ENCODE measurements at regions not wholly inside any gene's neighbourhood (a gene's known extent, or its start where the extent isn't known, plus 50 kb on each side); places are given as distances from the start of the nearest gene placed in this dataset.
A peak's percentile ranks its signal among the peaks of the same experiment; 100 is the strongest.
"Not testable (repeated sequence)": the region's sequence is repeated elsewhere in the genome, so short reads cannot be mapped to it uniquely, and the experiment has no call there.

DNA sequence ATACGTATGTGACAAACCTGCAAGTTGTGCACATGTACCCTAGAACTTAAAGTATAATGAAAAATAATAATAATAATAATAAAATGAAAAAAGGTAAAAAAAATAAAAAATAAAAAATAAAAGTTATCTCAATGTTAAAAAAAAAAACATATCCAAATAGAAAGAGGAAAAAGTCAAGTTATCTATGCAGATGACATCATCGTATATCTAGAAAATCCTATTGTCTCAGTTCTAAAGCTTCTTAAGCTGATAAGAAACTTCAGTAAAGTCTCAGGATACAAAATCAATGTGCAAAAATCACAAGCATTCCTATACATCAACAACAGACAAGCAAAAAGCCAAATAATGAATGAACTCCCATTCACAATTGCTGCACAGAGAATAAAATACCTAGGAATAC is 466.6 kb upstream of the PHF14 start:
- no peak for DNase-seq

DNA sequence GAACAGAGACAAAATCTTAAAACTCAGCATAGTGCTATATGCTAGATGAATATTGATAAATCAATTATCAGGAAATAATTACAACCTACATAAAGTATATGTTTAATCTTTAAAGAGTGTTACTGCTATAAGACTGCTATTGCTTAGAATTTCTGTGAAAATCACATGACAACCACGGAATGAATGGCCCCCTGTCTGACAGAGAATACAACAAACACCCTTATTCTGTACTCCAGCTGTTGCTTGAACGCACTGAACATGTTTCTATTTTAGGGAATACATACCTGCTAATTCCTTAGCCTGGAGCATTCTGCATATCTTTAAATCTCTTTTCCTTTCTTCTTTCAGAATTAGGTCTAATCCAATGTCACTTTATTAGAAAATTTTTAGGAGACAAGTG is 452.4 kb upstream of the PHF14 start:
- no peak for DNase-seq

DNA sequence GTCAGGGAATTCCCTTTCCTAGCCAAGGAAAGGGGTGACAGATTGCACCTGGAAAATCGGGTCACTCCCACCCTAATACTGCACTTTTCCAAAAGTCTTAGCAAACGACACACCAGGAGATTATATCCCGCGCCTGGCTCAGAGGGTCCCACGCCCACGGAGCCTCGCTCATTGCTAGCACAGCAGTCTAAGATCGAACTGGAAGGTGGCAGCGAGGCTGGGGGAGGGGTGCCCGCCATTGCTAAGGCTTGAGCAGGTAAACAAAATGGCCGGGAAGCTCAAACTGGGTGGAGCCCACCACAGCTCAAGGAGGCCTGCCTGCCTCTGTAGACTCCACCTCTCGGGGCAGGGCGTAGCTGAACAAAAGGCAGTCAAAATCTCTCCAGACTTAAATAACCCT is 440.2 kb upstream of the PHF14 start:
- DNase-seq, result not testable (repeated sequence)

DNA sequence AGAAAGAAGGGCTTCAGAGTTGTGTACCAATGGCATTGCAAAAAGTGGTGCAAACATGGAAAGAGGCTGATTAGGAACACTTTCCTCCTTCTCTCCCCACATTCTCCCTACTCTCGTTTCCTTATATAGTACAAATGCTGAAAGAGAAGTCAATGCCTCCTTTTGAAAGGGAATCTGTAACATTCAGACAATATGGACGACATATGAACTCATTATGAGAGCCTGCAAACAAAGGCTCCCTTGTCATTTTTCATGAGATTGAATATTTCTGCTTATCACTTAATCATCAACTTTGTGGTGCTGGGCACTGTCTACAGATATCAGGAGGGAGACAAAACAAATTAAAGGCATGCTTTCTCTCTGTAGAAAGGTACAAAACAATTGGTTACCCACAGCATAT is 437.1 kb upstream of the PHF14 start:
- no peak for DNase-seq

DNA sequence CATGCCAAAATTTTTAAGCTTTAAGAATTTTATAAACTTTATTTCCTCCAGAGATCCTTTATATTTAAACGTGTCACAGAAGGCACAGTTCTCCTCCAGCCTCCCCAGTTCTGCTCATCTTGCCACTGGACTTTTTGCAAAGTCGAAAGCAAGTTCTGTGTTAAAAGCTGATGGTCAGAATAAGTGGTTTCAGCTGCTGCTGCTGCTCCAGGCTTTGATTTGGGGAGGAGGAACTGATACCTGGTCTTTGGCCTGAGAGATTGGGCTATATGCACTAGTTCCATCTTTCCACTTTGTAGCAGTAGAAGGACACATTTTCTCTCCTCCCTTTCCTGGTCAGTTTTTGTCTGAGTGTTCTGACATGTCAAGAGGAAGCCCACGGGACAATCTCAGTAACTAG is 435.9 kb upstream of the PHF14 start:
- peak; percentile 67 for DNase-seq

DNA sequence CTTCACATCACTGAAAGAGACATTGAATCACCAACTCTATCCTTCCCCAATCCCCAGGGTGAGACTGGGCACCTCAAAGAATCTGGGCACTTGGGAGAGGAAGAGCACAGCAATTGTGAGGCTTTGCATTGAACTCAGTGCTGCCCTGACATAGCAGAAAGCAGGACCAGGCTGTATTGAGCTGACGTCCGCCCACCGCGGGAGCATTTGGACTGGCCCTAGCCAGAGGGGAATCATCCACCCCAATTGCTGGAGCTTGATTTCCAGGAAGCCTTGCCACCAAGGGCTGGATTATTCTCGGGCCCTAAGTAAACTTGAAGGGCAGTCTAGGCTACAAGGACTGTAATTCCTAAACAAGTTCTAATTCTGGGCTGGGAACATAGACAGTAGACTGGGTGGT is 416.3 kb upstream of the PHF14 start:
- DNase-seq, result no peak

DNA sequence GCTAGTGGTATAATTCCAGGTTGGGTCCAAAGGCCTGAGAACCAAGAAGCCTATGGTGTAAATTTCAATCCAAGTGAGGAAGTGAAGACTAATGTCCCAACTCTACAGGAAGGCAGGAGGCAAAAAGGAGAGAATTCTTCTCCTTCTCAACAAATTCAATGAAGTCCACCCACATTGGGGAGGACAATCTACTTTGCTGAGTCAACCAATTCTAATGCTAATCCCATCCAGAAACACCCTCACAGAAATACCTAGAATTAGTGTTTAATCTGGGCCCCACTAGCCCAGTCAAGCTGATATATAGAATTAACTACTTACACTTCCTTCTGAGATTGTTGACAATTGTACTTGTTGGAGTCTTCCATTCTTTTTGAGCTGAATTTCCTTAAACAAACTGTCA is 413.2 kb upstream of the PHF14 start:
- DNase-seq, result no peak

DNA sequence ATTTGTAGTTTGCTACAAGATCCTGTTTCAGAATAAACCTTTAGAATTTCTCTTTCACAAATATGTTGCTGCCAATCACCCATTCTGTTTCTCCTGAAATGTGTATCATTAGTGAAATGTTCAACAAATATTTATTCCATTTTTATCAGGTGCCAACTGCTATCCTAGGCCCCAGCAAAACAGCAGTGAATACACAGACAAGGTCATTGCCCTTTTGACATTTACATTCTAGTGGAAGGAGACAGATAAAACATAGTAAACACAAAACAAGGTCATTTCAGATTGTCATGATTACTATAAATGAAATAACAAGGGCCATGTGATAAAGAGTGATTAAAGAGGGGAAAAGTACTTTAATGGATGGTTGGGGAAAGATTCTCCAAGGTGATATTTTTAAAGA is 404.8 kb upstream of the PHF14 start:
- no peak for DNase-seq

DNA sequence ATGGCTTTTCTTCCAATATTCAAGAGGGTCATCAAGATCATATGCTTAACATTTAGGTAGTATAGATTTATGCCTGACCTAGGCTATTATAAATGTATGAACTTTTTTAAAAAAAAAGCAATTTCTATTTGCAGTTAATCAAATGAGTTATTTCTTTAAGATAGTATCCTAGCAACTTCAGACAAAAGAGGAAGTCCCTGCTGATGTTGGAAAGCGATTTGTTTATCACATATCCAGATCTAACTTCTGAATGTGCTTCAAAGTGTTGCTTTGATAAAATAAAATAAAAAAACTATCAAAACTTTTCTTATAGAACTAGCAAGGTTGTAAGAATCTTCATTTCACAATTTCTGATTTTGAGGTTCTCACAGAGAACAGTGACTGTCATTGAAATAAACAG is 401.9 kb upstream of the PHF14 start:
- DNase-seq, result peak; percentile 3

DNA sequence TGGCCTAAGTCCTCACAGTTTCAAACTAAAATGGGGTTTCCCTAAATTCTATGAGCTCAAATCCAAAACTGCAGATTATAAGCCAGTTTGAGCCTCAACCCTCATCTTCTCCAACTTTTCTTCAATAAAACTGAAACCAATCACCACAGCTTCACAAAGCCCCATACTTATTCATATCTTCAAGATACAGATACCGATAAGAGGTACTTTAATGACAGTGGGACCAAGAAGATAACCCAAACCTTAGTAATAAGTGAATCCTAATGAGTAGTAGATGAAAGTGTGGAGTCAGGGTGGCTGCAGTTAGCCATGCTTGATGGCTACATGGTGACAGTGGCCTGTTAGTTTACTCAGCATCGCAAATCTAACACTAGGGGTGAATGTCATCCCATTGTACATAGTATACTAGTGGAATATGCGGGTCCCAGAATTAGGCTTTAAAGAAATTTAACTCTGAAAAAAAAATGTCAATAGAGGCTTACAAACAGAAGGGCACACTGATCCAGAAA is 395.8 kb upstream of the PHF14 start:
- DNase-seq, result no peak

DNA sequence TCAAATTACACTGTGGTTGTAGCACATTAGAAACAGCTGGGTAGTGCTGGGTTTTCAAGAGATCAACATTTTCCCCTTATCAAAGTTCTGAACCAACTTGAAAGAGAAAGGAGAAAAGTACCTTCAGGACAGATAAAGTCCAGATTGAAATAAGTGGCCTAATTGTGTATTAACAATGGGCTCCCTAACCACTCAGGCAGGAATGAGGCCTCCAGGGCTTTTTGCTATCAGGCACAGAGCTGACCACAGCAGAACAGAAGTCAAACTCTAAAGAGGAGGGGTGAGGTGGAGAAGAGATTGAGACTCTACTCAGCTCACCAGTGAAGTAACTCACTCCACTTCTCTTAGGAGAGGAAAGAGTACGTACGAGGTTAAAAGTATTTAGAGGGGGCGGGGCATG is 394.1 kb upstream of the PHF14 start:
- DNase-seq, result no peak

DNA sequence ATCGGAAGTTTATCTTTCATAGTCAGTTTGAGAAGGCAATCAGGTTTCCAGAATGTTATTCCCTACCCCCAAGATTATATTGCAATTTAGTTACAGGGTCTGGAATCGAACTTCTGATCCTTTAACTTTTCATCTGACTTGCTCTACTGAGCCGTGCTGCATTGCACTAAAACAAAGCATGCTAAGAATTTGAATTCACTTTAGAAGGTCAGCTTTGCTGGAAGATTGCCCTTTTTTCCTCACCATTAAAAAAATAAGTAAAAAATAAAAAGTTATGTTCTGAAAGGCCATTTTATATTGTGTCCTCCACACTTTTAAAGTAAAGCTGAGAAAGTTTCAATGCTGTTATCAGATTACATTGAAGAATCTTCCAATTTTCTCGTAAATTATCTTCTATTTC is 388.8 kb upstream of the PHF14 start:
- DNase-seq, result no peak

DNA sequence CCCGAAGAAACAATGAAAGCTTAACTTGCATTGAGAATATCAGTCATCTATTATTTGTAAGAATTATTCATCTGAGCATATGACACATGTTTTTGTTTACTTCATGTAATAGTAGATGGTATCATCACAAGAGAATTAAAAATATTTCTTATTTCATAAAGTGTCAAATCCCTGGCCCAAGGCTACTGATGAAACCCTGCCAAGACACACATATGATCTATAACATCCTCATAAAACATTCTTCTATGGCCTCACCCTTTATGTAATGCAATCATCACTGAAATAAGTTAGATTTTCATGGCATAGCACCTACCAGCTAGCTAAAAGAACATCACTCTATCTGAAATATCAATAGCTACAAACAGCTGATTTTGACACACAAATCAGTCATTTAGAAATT is 385.6 kb upstream of the PHF14 start:
- no peak for DNase-seq

DNA sequence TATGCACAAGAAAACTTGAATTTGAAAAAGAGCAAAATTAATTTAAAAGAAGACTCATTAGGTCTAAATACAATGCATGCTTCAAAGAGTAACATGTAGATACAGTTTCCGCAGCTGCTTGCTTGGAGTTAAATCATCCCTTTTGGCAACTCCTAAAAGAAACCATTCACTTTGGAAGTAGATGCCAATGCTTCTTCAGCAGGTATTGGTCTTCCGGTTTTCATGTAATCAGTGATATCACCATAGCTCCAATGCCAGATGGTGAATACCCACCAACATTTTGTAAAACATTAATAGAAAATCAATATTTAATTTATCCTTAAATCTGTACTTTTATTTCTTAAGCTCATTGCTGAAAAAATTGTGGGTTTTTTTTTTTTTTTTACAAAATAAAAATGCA is 381.1 kb upstream of the PHF14 start:
- no peak for DNase-seq

DNA sequence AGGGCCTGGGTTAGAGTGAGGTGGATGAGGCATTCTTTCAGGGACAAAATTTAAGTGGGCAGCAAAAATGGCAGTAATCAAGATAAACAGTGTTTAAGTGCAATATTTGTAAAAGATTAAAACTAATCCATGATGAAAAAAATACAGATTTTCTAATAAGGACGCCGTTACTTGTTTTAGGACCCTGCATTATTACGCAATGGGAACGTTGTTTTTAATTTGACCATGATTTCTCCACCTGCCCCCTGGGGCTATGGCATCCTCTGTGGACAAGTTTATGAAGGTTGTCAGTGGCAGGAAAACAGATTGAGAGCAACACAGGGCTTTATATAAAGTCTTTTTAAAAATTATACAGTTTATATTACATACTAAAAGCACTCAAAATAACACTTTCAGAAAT is 380.6 kb upstream of the PHF14 start:
- DNase-seq, result no peak

DNA sequence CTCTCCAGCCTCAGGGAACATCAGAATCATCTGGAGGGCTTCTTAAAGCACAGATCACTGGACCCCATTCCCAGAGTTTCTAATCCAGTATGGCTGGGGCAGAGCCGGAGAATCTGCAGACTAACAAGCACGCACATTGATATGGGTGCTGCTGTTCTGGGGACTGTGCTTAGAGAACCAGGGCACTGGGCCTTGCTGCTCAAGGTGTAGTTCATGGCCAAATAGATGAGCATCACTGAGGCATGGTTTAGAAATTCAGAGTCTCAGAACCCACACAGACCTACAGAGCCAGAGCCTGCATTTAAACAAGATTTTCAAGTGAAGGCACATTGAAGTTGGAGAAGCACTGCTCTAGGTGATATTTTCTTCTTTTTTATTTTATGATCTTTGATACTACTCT is 376.8 kb upstream of the PHF14 start:
- DNase-seq, result no peak

DNA sequence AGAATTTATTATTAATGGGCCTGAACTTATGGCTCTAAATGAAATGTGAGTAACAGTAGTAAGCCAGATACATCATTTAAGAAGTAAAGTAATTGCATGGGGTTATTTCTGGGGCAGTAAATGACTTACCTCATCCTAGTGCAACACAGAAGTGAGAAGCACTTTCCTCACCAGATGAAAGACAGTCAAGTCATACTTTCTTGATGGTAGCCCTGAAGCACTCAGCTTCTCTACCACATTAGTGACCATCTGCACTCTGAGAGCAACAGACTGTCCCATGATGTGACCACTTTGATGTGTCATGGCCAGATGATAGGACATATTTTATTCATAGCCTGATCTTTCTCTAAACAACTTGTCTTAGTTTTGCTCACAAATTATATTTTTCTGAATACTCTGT is 369.5 kb upstream of the PHF14 start:
- DNase-seq, result no peak

DNA sequence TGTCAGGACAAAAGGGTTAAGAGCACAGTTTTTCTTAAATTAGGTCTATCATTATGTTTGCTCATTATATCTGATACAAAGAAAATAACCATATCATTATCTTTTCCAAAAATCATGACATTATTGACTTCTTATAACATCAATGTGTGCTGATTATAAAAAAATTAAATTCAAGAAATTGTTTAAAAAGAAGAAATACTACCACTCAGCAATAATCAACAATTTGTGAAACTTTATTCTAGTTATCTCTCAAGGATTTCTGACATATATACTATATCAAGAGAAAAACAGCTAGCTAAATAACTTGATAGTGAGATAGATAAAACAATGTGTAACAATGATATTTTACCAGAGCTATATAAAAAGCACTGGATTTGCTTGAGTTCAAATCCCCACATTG is 360.7 kb upstream of the PHF14 start:
- no peak for DNase-seq

DNA sequence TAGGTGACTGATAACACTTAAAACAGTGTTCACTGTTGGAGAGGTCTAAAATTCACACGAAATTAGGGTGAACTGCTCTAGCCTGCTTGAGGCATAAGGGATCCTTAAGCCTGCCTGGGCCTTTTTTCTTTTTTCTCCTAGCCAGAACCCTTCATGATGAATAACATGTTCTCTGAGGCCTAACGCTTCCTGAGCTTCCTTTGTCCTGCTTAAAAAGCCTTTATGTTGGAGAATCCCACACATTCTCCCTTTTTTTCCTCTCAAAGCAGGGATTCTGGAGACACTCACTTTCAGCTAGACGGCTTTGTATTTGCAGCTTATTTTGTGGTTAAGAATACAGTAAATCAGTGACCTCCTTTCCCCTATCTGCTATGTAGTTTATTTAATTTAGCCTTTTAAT is 354.7 kb upstream of the PHF14 start:
- DNase-seq, result no peak

DNA sequence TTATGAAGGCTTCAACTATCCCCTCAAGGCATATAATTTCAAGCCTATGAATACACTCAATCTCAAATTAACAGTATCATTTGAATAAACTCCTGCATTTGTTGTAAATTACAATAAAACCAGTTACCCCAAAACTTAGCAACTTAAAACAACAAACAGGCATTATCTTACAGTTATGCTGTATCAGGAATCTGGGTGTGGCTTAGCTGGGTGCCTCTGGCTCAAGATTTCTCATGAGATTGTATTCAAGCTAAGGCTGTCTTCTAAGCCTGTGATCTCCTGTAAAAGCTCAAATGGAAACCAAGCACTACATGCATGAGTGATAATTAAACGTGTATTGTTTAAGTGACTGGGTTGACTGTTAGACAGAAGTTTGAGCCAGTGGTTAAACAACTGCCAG is 341.0 kb upstream of the PHF14 start:
- DNase-seq, result no peak

DNA sequence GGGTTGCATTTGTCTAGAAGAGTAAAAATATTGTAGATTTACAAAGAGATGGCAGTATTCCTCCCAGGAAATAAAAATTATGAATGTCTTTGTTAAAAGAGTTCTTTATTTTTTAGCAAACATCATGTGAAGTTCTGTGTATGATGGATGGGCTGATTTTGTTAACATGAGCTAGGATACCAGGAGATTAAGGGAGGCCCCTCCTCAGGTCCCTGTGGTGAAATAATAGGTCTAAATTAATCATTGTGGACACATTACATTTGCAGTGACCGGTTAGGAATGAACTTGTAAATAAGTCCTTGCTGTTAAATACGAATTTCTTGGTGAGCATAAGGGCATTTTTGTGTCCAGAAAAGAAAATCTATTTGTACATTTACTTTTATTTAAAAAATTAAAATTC is 339.4 kb upstream of the PHF14 start:
- DNase-seq, result no peak

DNA sequence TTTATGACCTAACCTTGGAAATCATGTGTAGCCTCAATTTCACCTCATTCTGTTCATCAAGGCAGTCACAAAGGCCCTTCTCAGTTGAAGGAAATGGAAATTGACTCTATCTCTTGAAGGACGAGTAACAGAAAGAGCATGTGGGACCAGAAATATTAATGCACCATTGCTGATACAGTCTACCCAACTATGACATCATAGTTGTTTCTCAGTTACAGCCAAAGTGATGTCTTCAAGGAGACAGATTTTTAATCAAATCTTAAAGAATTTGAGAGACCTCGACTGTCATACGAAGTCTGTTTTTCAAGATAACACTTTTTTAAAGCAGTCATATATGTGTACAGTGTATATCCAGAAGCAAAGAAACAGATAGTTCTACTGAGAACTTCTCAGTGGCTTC is 335.7 kb upstream of the PHF14 start:
- DNase-seq, result no peak

DNA sequence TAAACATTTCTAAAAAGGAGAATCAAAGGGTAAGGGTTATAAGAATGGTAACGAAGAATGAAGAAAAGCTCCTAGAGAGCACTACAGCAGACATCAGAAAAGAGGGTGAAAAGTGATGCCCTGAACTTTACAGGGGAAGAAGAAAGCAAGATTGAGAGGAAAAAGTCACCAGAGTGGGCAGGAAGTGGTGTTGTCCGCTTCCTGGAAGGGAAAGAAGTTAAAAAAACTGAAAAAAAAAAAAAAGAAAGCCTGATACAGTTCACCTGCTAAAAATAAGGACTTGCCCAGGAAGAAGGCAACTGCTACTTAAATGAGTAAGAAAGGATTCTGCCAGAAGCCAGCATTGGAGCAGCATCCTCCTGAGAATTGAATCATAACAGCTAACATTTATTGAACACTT is 330.1 kb upstream of the PHF14 start:
- DNase-seq, result peak; percentile 5

DNA sequence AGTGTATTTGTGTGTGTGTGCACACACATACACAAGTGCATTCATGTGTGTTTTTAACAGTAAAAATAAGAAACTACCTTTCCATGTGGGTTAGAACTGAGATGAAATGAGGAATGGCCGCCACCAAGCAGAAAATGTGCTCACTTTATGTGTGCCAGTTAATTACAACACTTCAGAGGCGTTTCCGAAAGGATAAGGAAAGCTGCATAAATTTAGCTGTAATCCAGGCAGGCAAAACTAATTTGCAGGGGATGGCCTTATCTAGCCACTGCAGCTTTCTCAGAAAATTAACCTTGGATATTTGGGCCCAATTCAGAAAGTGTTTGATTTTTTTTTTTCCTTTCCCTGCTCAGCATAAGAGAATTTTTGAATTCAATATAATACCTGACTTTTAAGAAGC is 328.8 kb upstream of the PHF14 start:
- DNase-seq, result no peak

DNA sequence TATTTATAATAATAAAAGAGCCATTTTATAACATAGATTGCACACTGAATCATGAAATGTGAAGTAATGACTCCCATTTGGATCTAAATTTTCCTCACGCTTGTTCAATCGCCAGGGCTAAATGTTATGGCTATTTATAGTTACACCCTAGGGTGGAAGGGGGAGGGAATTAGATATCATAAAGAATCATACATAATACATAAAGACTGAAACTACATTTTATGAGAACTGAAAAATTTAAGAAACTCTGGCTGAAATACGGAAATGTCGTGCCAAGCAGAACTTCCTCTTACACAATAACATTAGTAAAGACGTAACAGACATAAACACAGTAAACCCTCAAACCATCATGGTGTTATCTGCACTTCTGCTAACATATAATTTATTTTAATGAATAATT is 327.5 kb upstream of the PHF14 start:
- peak; percentile 91 for DNase-seq

DNA sequence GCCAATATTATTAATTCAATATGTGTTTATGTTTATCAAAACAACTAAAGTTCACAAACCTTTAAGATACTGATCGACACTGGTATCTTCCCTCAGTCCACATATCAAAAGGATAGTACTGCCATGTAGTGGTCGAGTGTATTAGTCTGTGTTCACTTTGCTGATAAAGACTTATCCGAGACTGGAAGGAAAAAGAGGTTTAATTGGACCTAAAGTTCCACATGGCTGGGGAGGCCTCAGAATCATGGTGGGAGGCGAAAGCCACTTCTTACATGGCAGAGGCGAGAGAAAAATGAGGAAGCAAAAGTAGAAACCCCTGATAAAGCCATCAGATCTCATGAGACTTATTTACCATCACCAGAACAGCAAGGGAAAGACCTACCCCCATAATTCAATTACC is 325.4 kb upstream of the PHF14 start:
- DNase-seq, result peak; percentile 45
